ENCODE measurements at regions not wholly inside any gene's neighbourhood (a gene's known extent, or its start where the extent isn't known, plus 50 kb on each side); places are given as distances from the start of the nearest gene placed in this dataset.
"Not testable (repeated sequence)": the region's sequence is repeated elsewhere in the genome, so short reads cannot be mapped to it uniquely, and the experiment has no call there.

GRCh38 chr1:177732178-177732577, 237.7 kb downstream of the SEC16B start:
- DNase-seq, result no peak

- DNase-seq, result no peak
Observed at GRCh38 chr1:177729646-177730045, 240.2 kb downstream of the SEC16B start.

GRCh38 chr1:177723533-177723932, 246.3 kb downstream of the SEC16B start:
- no peak for DNase-seq

GRCh38 chr1:177710696-177711620, 258.9 kb downstream of the SEC16B start:
- no peak for DNase-seq

- no peak for DNase-seq
Observed at GRCh38 chr1:177708406-177708805, 261.5 kb downstream of the SEC16B start.

GRCh38 chr1:177706977-177707376, 262.9 kb downstream of the SEC16B start:
- DNase-seq, result no peak

GRCh38 chr1:177705839-177706238, 264.0 kb downstream of the SEC16B start:
- no peak for DNase-seq

- no peak for DNase-seq
Observed at GRCh38 chr1:177703888-177704446, 265.9 kb downstream of the SEC16B start.

- no peak for DNase-seq
Observed at GRCh38 chr1:177701654-177702353, 268.1 kb downstream of the SEC16B start.

- no peak for DNase-seq
Observed at GRCh38 chr1:177700856-177701255, 269.0 kb downstream of the SEC16B start.

GRCh38 chr1:177690996-177691395, 278.9 kb downstream of the SEC16B start:
- no peak for DNase-seq

GRCh38 chr1:177687544-177687943, 282.3 kb downstream of the SEC16B start:
- no peak for DNase-seq

GRCh38 chr1:177686933-177687332, 282.9 kb downstream of the SEC16B start:
- no peak for DNase-seq

- DNase-seq, result no peak
Observed at GRCh38 chr1:177669161-177669560, 300.7 kb downstream of the SEC16B start.

- no peak for DNase-seq
Observed at GRCh38 chr1:177665935-177666334, 303.9 kb downstream of the SEC16B start.

GRCh38 chr1:177664742-177665141, 305.1 kb downstream of the SEC16B start:
- not testable (repeated sequence) for DNase-seq

GRCh38 chr1:177660188-177660587, 309.7 kb downstream of the SEC16B start:
- DNase-seq, result no peak

GRCh38 chr1:177659281-177659680, 310.6 kb downstream of the SEC16B start:
- no peak for DNase-seq

GRCh38 chr1:177656598-177656997, 313.3 kb downstream of the SEC16B start:
- no peak for DNase-seq

GRCh38 chr1:177650947-177651346, 318.9 kb downstream of the SEC16B start:
- peak in 5 of 56 donors; percentile 1 to 13 (median 4) for DNase-seq

GRCh38 chr1:177648731-177649265, 321.1 kb downstream of the SEC16B start:
- DNase-seq, result no peak

- DNase-seq, result no peak
Observed at GRCh38 chr1:177648138-177648537, 321.7 kb downstream of the SEC16B start.

All from amygdala (tissue), 56 donors.